ENCODE measurements at regions not wholly inside any gene's neighbourhood (a gene's known extent, or its start where the extent isn't known, plus 50 kb on each side); places are given as distances from the start of the nearest gene placed in this dataset.

- no peak for DNase-seq (ENCODE audit: low read depth)
- no peak for TF ChIP-seq CTCF (IDR thresholded peaks at IDR 0.05; ENCODE audit: low read length, missing control alignments)
- H3K4me3 ChIP-seq (replicated peaks; ENCODE audit: low read depth, low read length): no peak overlapping the region
Observed at GRCh38 chr5:21165344-21165743, 1177.3 kb upstream of the CDH18 start.

- H3K4me3 ChIP-seq (replicated peaks; ENCODE audit: low read depth, low read length): no peak overlapping the region
- no peak for DNase-seq (ENCODE audit: low read depth)
- no peak for TF ChIP-seq CTCF (IDR thresholded peaks at IDR 0.05; ENCODE audit: low read length, missing control alignments)
Observed at GRCh38 chr5:21164425-21164824, 1176.4 kb upstream of the CDH18 start.

- H3K4me3 ChIP-seq (replicated peaks; ENCODE audit: low read depth, low read length): no peak overlapping the region
- peak; percentile 36 for DNase-seq (ENCODE audit: low read depth)
- TF ChIP-seq CTCF (IDR thresholded peaks at IDR 0.05; ENCODE audit: low read length, missing control alignments): no peak
Observed at GRCh38 chr5:21159510-21160059, 1171.6 kb upstream of the CDH18 start.

- DNase-seq (ENCODE audit: low read depth): no peak
- no peak overlapping the region for H3K4me3 ChIP-seq (replicated peaks; ENCODE audit: low read depth, low read length)
- TF ChIP-seq CTCF (IDR thresholded peaks at IDR 0.05; ENCODE audit: low read length, missing control alignments): no peak
Observed at GRCh38 chr5:21154526-21154925, 1166.5 kb upstream of the CDH18 start.

GRCh38 chr5:21152611-21153010, 1164.6 kb upstream of the CDH18 start:
- TF ChIP-seq CTCF (IDR thresholded peaks at IDR 0.05; ENCODE audit: low read length, missing control alignments): no peak
- no peak overlapping the region for H3K4me3 ChIP-seq (replicated peaks; ENCODE audit: low read depth, low read length)
- DNase-seq (ENCODE audit: low read depth): peak; percentile 97

- DNase-seq (ENCODE audit: low read depth): no peak
- TF ChIP-seq CTCF (IDR thresholded peaks at IDR 0.05; ENCODE audit: low read length, missing control alignments): no peak
Observed at GRCh38 chr5:21145376-21145775, 1157.4 kb upstream of the CDH18 start.

GRCh38 chr5:21143686-21144085, 1155.7 kb upstream of the CDH18 start:
- no peak for TF ChIP-seq CTCF (IDR thresholded peaks at IDR 0.05; ENCODE audit: low read length, missing control alignments)
- H3K4me3 ChIP-seq (replicated peaks; ENCODE audit: low read depth, low read length): no peak overlapping the region
- DNase-seq (ENCODE audit: low read depth): no peak

More at GRCh38 chr5:21145376-21145775, 1157.4 kb upstream of the CDH18 start:
- H3K4me3 ChIP-seq (replicated peaks; ENCODE audit: low read depth, low read length): no peak overlapping the region
